HG02763 (cell line): ENCODE measurements at regions not wholly inside any gene's neighbourhood (a gene's known extent, or its start where the extent isn't known, plus 50 kb on each side); places are given as distances from the start of the nearest gene placed in this dataset.

ENCODE experiments used
- ATAC-seq: cut with Tn5 transposase; IDR thresholded peaks from one replicate; pipeline ENCODE4 v1.9.1; 2021; ENCODE audit warnings: mild to moderate bottlenecking, moderate library complexity; ENCODE audit not compliant: unreplicated experiment

- ATAC-seq, result no peak
Observed at GRCh38 chr18:22839340-22839821, 93.7 kb upstream of the RBBP8 start.

- no peak for ATAC-seq
Observed at GRCh38 chr18:22840606-22841144, 92.5 kb upstream of the RBBP8 start.

- no peak for ATAC-seq
Observed at GRCh38 chr18:22841840-22842239, 91.3 kb upstream of the RBBP8 start.

GRCh38 chr18:22844190-22844589, 88.9 kb upstream of the RBBP8 start:
- no peak for ATAC-seq

- no peak for ATAC-seq
Observed at GRCh38 chr18:22844628-22845027, 88.5 kb upstream of the RBBP8 start.

GRCh38 chr18:22846088-22846683, 86.9 kb upstream of the RBBP8 start:
- ATAC-seq, result no peak

GRCh38 chr18:22846697-22847096, 86.4 kb upstream of the RBBP8 start:
- no peak for ATAC-seq

- no peak for ATAC-seq
Observed at GRCh38 chr18:22847392-22847791, 85.7 kb upstream of the RBBP8 start.

GRCh38 chr18:22847867-22848451, 85.2 kb upstream of the RBBP8 start:
- no peak for ATAC-seq

GRCh38 chr18:22848615-22849014, 84.5 kb upstream of the RBBP8 start:
- no peak for ATAC-seq

GRCh38 chr18:22856870-22857269, 76.3 kb upstream of the RBBP8 start:
- ATAC-seq, result no peak

GRCh38 chr18:22858121-22858520, 75.0 kb upstream of the RBBP8 start:
- ATAC-seq, result no peak

GRCh38 chr18:22860807-22861206, 72.3 kb upstream of the RBBP8 start:
- no peak for ATAC-seq

- ATAC-seq, result no peak
Observed at GRCh38 chr18:22865354-22866116, 67.6 kb upstream of the RBBP8 start.

- no peak for ATAC-seq
Observed at GRCh38 chr18:22868831-22869230, 64.3 kb upstream of the RBBP8 start.

GRCh38 chr18:22871809-22872525, 61.2 kb upstream of the RBBP8 start:
- no peak for ATAC-seq

- no peak for ATAC-seq
Observed at GRCh38 chr18:22872900-22873537, 60.1 kb upstream of the RBBP8 start.

- no peak for ATAC-seq
Observed at GRCh38 chr18:22879293-22879692, 53.8 kb upstream of the RBBP8 start.

- ATAC-seq, result no peak
Observed at GRCh38 chr18:22882084-22882483, 51.0 kb upstream of the RBBP8 start.

- ATAC-seq, result no peak
Observed at GRCh38 chr18:22883179-22883578, 49.9 kb upstream of the RBBP8 start.
